ENCODE measurements at regions not wholly inside any gene's neighbourhood (a gene's known extent, or its start where the extent isn't known, plus 50 kb on each side); places are given as distances from the start of the nearest gene placed in this dataset.

GRCh38 chr7:79854621-79855020, 280.0 kb upstream of the GNAI1 start:
- no peak overlapping the region for H3K9ac ChIP-seq (ENCODE audit: control insufficient read depth, insufficient read depth, low read length)
- POLR2A ChIA-PET: no interaction called here
- no peaks in the 10 kb centered on the region for H3K4me1 ChIP-seq (ENCODE audit: control insufficient read depth, insufficient read depth, low read length)
- no peak for TF ChIP-seq MYC (IDR thresholded peaks at IDR 0.05; ENCODE audit: insufficient read depth, insufficient read length, insufficient replicate concordance, low read length, severe bottlenecking)
- TF ChIP-seq IKZF2 (IDR thresholded peaks at IDR 0.05): no peak
- no peak for TF ChIP-seq NR2C1 (IDR thresholded peaks at IDR 0.05)
- TF ChIP-seq NFXL1 (IDR thresholded peaks at IDR 0.05; ENCODE audit: borderline replicate concordance): no peak
- no peak for TF ChIP-seq ZBED1 (IDR thresholded peaks at IDR 0.05; ENCODE audit: borderline replicate concordance)
- TF ChIP-seq STAT1 (conservative IDR thresholded peaks at IDR 0.05): no peak
- TF ChIP-seq FOXK2 (IDR thresholded peaks at IDR 0.05): no peak
- TF ChIP-seq SIN3A (IDR thresholded peaks at IDR 0.05; ENCODE audit: low read depth, low read length): no peak
- no peak for TF ChIP-seq RB1 (IDR thresholded peaks at IDR 0.05; ENCODE audit: borderline replicate concordance)
- TF ChIP-seq TCF7 (IDR thresholded peaks at IDR 0.05; ENCODE audit: borderline replicate concordance): no peak
- no peak for TF ChIP-seq NKRF (conservative IDR thresholded peaks at IDR 0.05)
- TF ChIP-seq CTCF (IDR thresholded peaks at IDR 0.05 in 2 of 3, conservative IDR thresholded peaks at IDR 0.05 in 1 of 3; ENCODE audit: control insufficient read depth in 2 of 3, extremely low read depth in 1 of 3, insufficient read depth in 1 of 3, low read depth in 3 of 3, low read length in 3 of 3): no peak
- TF ChIP-seq PKNOX1 (IDR thresholded peaks at IDR 0.05): no peak
- no peak for TF ChIP-seq ZBTB40 (IDR thresholded peaks at IDR 0.05; ENCODE audit: borderline replicate concordance)
- TF ChIP-seq POLR2AphosphoS5 (IDR thresholded peaks at IDR 0.05; ENCODE audit: low read length): no peak
- no peak for TF ChIP-seq BACH1 (IDR thresholded peaks at IDR 0.05; ENCODE audit: borderline replicate concordance)
- no peak for ATAC-seq
- H3K27me3 ChIP-seq (replicated peaks in 1 of 2; ENCODE audit: control insufficient read depth in 2 of 2, insufficient read depth in 2 of 2, low read length in 1 of 2): no peaks in the 10 kb centered on the region
- in situ Hi-C loops (cut with MboI) (no loop called here), intact Hi-C loops (cut with micrococcal nuclease; ENCODE audit: unreplicated experiment) (no loop called here)
- no TSS peak for BruUV-seq (replicated peaks)
- no peaks in the 10 kb centered on the region for H4K20me1 ChIP-seq (ENCODE audit: control insufficient read depth, insufficient read depth)
- 14% methylated on average over 2 of the region's 2 CpGs for WGBS (ENCODE audit: insufficient coverage, insufficient replicate concordance, low lambda C conversion rate, missing lambda C conversion rate)
- no peak overlapping the region for H3K4me2 ChIP-seq (ENCODE audit: control insufficient read depth, insufficient read depth)
- no peak for DNase-seq (ENCODE audit: low read depth, low spot score)
- H3K4me3 ChIP-seq: no peak overlapping the region
- no peaks in the 10 kb centered on the region for H3K9me3 ChIP-seq (replicated peaks; ENCODE audit: control insufficient read depth, insufficient read depth, low read length)
- no peaks in the 10 kb centered on the region for H3K79me2 ChIP-seq (ENCODE audit: control insufficient read depth, insufficient read depth, low read length)
- FAIRE-seq: no peak
- SMC1A ChIA-PET (ENCODE audit: uncharacterized antibody, unreplicated experiment): no interaction called here
- no peaks in the 10 kb centered on the region for H3K36me3 ChIP-seq (ENCODE audit: control insufficient read depth in 2 of 2, insufficient read depth in 2 of 2, low read length in 1 of 2)
- RAD21 ChIA-PET (ENCODE audit: unreplicated experiment): no interaction called here
- no peak overlapping the region for H2AFZ ChIP-seq (ENCODE audit: control insufficient read depth, low read depth, low read length)
- CTCF ChIA-PET: no interaction called here
- no peak overlapping the region for H3K27ac ChIP-seq (ENCODE audit: control insufficient read depth, insufficient read depth)
